ENCODE measurements at regions not wholly inside any gene's neighbourhood (a gene's known extent, or its start where the extent isn't known, plus 50 kb on each side); places are given as distances from the start of the nearest gene placed in this dataset.

- TF ChIP-seq, protein P1, sequence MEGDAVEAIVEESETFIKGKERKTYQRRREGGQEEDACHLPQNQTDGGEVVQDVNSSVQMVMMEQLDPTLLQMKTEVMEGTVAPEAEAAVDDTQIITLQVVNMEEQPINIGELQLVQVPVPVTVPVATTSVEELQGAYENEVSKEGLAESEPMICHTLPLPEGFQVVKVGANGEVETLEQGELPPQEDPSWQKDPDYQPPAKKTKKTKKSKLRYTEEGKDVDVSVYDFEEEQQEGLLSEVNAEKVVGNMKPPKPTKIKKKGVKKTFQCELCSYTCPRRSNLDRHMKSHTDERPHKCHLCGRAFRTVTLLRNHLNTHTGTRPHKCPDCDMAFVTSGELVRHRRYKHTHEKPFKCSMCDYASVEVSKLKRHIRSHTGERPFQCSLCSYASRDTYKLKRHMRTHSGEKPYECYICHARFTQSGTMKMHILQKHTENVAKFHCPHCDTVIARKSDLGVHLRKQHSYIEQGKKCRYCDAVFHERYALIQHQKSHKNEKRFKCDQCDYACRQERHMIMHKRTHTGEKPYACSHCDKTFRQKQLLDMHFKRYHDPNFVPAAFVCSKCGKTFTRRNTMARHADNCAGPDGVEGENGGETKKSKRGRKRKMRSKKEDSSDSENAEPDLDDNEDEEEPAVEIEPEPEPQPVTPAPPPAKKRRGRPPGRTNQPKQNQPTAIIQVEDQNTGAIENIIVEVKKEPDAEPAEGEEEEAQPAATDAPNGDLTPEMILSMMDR (IDR thresholded peaks at IDR 0.05), result no peak
- TF ChIP-seq POLR2A (IDR thresholded peaks at IDR 0.05), result no peak
Measured at GRCh38 chr10:29897999-29898716, 161.2 kb downstream of the JCAD start.
